NCI-H2029 treated with DMSO at 0.1 percent for 48 hours (cell line): ENCODE measurements at regions not wholly inside any gene's neighbourhood (a gene's known extent, or its start where the extent isn't known, plus 50 kb on each side); places are given as distances from the start of the nearest gene placed in this dataset.
"Not testable (repeated sequence)": the region's sequence is repeated elsewhere in the genome, so short reads cannot be mapped to it uniquely, and the experiment has no call there.

ENCODE experiments used
- DNase-seq: peaks from one replicate; lab custom pipeline; 2025; lab: John Stamatoyannopoulos, UW

DNA sequence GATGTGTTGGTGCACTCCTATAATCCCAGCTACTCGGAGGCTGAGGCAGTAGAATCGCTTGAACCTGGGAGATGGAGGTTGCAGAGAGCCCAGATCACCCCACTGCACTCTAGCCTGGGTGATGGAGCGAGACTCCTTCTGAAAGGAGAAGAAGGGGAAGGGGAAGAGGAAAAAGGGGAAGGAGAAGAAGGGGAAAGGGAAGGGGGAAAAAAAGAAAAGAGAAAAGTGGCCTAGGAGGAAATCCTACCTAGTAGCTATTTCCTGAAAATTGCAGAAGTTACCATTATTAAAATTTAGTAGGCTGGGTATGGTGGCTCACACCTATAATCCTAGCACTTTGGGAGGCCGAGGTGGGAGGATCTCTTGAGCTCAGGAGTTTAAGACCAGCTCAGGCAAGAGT is 67.4 kb downstream of the ARRDC3 start:
- no peak for DNase-seq

DNA sequence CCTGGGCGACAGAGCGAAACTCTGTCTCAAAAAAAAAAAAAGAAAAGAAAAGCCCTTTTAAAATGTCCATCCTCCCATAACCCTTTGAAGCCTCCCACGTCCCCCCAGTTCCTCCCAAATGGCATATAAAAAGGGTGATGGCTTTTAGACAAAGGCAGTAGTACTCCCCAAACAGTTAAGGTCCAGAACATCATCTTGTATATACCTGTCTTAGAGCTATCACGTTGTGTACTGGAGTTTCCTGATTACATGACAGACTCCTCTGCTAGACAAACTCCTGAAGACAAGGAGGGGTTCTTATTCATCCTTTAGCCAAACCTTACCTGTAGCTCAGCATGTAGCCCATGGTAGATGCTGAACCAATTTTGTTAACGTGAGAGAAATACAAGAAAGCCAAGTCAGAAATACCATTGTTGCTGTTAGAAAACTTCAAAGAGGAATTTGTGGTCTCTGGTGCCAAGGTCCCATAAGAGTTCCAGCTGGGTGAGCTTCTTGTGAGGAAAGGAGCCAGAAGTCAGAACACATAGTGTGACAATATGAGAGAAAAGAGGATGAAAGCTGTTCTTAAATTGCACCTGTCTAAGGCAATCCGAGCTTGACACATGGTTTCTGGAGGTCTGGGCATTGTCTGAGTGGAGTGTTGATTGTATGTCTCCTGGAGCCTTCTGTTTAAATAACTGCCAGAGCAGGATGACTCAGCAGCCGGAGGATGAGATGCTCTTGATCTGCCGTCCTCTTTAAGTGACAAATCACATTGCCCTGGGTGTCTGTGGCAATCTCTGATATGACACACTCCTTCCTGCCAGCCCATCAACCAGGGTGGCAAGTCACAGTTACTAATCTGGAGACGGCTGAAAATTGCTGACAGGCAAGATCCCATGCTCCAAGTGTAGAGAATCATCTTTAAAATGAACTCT is 69.1 kb downstream of the ARRDC3 start:
- peak; percentile 96 for DNase-seq

DNA sequence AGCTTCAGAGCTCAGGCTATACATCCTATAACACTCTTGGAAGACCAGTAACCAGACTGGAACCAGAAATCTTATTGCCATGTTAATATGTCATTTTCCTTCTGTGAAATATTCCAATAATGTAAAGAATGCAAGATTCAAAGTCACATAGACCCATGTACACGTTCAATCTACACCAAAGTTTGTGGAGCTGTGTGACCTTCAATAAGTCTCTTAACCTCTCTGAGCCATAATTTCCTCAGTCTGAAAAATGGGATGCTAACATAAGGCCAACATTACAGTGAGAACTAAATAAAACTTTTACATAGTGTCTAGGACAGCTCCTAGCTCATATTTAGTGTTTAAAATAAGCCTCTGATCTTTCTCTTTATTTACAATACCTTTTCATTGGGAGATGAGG is 70.4 kb downstream of the ARRDC3 start:
- DNase-seq = no peak

DNA sequence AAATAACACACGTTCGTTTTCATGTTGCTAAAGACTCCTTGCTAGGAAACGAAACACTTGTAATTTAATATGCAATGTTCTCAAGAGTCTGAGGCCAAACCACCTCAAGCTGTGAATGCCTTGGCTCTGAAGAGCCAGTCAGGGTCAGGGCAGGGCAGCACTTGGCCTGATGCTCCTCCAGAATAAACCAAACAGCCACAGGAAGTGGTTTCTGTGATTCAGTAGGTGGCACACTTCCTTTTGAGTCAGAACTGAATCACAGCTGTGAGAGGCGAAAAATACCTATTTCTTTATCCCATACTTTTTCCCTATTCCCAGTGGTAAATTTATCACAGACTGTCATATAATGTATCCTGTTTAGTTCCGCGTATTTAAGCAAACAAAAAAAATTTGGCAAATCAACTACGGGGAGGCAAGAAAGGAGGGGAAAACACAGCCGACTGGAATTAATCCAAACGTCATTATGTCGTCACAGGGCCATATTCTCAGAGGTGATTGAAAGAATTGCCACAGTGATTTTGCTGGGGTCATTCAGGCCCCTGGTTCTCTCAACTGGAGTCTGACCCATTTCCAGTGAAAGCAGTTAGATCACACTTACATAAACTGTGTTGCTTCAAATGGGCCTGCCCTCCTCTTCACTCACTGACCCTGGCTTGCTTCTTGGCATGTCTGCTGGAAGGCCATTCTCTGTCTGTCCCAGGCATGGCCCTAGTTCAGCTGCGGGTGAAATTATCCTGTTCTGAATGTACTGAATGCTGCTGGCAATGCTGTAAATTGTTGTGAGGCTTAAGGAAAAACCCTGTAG is 71.2 kb downstream of the ARRDC3 start:
- DNase-seq = peak; percentile 58

DNA sequence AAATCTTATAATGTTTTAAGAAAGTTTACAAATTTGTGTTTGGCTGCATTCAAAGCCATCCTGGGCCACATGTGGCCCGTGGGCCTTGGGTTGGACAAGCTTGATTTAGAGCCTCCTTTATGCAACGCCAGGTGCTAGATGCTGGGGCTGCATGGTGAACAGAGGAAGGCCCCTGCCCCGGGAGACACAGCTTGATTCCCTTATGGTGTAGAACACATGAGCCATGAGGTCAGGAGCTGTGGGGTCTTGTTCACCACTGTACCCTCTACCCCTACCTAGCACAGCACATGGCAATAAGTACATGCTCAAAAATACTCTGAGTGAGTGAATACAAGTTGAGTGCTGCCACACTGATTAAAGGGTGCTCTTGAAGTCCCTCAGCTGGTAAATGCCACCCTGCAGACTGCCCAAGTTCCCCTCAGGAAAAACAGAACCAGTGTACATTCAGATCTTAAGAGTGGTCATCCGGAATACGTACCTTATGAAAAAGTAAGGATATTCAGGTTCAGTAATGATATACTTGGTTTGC is 71.9 kb downstream of the ARRDC3 start:
- no peak for DNase-seq

DNA sequence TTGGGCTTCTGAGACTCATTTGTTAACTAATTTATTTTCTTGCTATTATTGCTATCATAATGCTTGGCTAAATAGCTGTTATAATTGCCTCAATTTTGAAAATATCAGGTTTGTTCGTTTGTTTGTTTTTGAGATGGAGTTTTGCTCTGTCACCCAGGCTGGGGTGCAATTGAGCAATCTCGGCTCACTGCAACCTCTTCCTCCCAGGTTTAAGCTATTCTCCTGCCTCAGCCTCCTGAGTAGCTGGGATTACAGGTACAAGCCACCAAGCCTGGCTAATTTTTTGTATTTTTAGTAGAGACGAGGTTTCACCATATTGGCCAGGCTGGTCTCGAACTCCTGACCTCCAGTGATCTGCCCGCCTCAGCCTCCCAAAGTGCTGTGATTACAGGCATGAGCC is 75.0 kb downstream of the ARRDC3 start:
- DNase-seq = not testable (repeated sequence)

DNA sequence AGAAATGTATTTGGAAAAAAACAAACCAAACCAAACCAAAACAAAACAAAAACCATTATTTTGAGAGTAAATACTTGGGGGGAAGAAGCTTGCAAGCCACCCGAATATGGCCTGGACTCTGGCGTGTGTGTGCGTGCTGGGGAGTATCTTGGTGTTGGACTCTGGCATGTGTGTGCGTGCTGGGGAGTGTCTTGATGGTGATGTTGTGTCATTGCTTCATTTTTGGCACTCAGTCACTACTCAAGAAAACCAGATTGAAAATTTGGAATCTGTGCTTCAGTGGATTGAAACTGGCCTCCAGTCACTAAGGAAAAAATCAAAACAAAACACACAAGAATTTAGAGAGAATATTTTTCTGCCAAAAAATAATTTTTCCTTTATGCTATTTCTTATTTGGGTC is 76.1 kb downstream of the ARRDC3 start:
- DNase-seq = no peak

DNA sequence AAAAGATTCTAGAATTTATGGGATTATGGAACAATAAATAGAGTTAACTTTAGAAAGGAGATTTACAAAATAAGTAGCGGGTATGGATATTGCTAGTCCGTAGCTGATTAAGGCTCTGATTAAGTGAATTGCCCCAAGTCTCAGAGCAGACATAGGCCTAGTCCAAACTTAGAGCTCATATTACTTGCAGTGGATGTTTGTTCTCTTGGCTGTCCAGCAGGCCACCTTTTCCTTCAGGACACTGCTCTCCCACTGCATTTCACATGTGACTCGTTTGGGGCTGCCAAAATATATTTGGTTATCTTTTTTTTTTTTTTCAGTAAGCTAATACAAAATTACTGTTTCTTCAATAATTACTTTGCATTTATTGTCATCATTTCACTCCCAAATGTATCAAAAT is 76.6 kb downstream of the ARRDC3 start:
- DNase-seq = no peak

DNA sequence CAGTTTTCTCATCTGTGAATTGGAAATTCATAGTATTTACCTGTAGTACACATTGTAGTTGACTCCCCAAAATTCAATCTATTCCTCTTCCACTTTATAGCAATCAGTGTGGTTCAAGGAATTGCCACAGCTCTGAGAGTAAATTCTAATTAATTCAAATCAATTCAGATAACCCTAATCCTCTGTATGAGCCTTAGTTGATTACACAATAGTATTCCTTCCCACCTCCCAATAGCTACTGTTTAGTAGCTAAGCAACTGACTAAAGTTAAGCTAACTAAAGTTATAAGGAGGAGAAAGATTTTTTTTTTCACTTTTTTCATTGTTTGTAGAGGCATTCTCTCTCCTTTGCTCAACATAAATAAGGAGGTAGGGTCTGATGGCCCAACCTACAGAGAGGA is 77.5 kb downstream of the ARRDC3 start:
- no peak for DNase-seq

DNA sequence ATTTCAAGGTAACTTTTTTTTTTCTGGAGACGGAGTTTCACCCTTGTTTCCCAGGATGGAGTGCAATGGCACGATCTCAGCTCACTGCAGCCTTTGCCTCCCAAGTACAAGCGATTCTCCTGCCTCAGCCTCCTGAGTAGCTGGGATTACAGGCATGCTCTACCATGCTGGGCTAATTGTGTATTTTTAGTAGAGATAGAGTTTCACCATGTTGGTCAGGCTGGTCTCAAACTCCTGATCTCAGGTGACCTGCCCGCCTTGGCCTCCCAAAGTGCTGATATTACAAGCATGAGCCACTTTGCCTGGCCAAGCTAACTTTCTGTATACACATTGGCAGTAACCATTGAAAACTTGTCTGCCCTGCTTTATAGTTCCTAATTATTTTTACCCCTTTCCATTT is 79.1 kb downstream of the ARRDC3 start:
- DNase-seq = not testable (repeated sequence)

DNA sequence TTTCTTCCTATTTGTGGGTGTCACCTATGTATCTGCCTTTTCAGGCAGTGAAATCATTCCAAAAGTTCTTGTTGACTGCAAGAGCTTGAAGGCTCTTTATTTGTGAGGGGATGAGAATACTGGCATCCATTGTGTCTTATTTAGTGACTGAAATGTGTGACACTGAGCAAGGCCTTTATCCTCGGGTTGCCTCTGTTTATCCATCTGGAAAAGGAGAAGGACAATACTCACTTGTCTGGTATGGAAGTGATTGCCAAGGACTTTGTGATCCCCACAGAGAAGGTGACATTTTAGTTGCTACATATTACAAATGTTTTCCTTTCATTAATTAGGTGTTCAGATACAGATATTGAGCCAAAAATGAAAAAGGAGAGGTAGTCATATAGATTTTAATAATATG is 80.2 kb downstream of the ARRDC3 start:
- no peak for DNase-seq

DNA sequence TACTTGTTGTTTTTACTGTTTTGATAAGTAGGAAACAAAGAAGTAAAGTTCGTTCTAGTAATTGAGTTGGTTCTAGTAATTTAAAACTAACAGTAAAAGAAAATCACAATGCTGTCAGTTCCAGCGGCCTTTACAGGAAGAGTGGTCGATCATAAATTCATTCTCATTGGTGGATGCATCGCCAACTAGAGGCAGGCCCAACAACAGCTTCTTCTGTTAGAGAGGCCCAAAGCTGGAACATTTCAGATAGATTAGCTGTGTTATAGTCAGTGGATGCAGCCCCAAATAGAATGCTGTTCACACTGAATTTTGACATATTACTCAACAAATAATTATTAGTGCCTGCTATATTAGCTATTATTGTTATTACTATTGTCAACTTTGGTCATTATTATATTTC is 80.8 kb downstream of the ARRDC3 start:
- DNase-seq = no peak

DNA sequence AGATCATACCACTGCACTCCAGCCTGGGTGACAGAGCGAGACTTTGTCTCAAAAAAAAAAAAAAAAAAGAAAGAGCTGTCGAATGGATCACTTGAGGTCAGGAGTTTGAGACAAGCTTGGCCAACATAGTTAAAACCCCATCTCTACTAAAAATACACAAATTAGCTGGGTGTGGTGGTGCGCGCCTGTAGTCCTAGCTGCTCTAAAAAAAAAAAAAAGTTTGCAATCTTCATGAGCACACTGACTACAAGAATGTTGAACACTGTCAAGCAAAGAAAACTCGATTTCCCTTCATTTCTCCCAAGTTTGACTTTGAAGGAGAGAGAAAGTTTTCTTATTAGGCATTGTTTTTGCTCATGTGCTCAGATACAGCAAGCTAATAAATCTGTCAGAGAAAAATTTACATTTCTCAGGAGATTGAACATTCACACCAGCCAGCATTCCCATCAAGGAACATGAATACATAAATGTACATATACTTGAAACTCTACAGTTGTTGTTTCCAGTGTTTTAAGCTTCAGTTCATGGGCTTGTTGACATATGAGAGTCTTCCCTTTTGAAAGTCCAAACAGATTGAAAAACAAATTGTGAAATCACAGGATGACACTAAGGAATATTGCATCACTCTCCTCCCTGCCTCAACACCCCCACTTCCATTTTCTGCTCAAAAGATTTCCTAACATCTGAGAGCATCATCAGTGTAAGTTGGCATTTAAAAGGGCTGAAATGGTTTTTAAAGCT is 81.8 kb downstream of the ARRDC3 start:
- no peak for DNase-seq

DNA sequence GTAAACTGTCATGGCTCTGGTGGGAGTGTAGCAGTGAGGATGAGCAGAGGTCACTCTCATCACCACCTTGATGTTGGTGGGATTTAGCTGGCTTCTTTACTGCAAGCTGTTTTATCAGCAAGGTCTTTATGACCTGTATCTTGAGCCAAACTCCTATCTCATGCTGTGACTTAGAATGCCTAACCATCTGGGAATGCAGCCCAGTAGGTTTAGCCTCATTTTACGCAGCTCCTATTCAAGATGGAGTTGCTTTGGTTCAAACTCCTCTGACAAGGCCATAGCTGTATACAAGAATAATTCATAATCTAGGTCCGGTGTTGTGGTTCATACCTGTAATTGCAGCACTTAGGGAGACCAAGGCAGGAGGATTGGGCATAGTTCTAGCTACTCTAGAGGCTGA is 85.1 kb downstream of the ARRDC3 start:
- DNase-seq = no peak

DNA sequence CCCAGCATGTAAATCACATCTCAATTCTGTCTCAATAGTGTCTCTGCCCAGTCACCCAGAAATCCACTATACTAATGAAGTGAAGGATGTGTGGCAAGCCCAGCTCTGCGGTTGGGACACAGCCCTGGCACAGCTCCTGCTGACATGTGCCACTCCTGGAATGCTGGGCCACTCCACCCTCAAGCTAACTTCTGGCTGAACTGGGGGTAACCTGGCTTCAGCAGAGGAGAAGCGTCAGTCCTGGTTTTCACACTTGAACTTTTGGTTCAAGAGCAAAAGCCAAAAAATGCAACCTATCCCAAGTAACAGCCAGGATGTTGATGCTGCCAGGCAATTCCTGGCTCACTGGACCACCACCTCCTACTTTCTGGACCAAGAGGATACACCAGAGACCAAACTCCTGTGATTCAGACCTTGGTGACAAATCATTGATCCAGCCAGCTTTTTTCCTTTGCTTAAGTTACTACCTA is 86.4 kb downstream of the ARRDC3 start:
- DNase-seq = no peak

DNA sequence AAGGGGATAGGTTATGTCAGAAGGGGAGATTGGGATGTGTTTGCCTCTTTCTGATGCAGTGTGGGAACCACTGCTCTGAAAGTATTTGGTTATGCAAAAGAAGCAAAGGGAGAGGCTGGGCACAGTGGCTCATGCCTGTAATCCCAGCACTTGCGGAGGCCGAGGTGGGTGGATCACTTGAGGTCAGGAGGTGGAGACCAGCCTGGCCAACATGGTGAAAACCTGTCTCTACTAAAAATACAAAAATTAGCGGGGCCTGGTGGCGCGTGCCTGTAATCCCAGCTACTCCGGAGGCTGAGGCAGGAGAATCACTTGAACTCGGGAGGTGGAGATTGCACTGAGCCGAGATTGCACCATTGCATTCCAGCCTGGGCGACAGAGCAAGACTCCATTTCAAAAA is 87.0 kb downstream of the ARRDC3 start:
- not testable (repeated sequence) for DNase-seq

DNA sequence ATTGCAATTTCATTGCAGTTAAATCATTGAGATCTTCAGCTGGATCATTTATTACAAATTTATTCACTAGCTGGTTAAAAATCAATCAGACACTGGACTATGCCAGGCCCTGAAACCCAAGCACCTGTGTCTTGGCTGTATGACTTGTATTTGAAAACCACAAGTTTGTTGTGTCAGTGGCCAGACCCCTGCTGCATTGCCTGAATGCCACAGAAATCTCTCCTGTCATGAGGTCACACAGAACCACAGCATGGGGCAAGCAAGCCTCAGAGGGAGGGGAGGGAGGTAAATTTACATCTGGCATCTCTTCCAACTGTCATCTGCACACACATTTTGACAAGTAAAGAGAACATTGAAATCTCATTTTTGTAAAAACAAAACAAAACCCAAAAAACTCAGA is 90.0 kb downstream of the ARRDC3 start:
- no peak for DNase-seq

DNA sequence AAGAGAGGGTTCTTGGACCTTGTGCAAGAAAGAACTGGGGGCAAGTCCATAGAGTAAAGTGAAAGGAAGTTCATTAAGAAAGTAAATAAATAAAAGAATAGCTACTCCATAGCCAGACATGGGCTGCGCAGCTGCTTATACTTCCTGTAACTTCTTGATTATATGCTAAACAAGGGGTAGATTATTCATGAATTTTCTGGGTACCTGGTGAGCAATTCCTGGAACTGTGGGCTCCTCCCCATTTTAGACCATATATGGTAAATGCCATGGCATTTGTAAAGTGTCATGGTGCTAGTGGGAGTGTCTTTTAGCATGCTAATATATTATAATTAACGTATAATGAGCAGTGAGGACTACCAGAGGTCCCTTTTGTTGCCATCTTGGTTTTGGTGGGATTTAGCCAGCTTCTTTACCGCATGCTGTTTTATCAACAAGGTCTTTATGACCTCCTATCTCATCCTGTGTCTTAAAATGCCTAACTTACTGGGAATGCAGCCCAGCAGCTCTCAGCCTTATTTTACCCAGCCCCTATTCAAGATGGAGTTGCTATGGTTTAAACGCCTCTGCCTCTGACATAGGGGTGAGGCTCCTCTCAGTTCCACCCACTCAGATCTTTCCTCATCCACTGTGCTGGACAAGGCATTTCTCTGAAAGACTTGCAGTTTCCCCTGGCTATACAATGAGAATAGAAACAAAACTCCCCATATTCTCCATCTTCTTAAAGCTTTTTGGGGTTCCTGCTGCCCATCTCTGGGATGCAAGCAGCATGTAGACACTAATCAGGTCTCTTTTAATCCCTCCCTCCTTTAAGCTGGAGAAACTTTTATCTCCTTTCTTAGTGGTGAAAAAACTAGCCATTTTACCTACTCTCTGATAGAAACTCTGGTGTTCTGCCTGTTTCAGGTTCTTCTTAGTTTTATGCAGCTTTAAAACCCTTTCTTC is 91.2 kb downstream of the ARRDC3 start:
- DNase-seq = no peak

DNA sequence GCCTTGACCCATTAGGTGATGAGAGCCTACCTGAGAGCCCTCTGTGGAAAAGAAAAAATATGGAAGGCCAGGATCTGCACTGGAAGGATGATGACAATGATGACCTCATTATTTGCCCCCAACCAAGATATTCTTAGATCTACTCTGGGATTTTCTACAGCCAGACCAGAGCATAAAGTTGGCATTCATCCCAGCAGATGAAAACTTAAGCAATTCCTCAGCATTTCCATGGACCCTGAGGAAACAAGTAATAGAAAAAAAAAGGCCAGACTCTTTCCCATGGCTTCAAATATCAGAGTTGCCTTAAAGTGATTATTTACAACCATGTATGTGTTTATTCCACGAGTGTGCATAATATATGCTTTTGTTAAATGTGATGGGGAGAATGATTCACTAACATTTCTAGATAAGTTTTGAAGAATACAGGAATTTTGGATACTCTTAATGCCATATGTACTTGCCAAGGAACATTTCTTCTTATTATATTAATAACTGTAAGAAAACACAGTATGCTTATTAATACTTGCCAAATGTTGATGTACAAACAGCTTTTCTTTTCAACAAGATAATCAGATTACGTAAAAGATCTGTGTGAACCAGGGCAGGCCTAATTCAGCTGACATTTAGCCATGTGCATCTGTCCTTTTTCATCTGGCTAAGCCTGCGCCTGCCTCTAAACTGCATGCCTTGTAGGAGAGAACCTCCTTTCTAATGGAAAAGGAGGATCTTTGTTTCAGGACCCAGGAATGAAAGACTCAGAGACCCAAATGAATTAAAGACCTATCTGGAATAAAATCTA is 94.8 kb downstream of the ARRDC3 start:
- DNase-seq = no peak

DNA sequence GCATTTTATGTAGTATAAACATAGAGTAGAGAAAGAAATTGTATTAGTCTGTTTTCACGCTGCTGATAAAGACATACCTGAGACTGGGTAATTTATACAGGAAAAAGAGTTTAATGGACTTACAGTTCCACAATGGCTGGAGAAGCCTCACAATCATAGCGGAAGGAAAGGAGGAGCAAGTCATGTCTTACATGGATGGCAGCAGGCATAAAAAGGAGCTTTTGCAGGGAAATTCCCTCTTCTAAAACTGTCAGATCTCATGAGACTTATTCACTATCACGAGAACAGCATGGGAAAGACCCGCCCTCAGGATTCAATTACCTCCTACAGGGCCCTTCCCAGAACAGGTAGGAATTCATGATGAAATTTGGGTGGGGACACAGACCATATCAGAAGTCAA is 98.1 kb downstream of the ARRDC3 start:
- not testable (repeated sequence) for DNase-seq
